ENCODE measurements at regions not wholly inside any gene's neighbourhood (a gene's known extent, or its start where the extent isn't known, plus 50 kb on each side); places are given as distances from the start of the nearest gene placed in this dataset.

- no peak for TF ChIP-seq ATOH8 (CRISPR knock-in tag; IDR thresholded peaks at IDR 0.05; ENCODE audit: low read depth)
- no peak for TF ChIP-seq ZFP36 (IDR thresholded peaks at IDR 0.05; ENCODE audit: borderline replicate concordance, partially characterized antibody)
- TF ChIP-seq TFCP2L1 (CRISPR knock-in tag; IDR thresholded peaks at IDR 0.05) = no peak
- no peak for FAIRE-seq
- no peak for ATAC-seq
These were observed 453.9 kb upstream of the PROK2 start for GRCh38 chr3:72238801-72239200.

GRCh38 chr3:72238010-72238691 is 453.2 kb upstream of the PROK2 start:
- ATAC-seq (no peak), DNase-seq (ENCODE audit: low read depth in 1 of 2, low spot score in 1 of 2) (no peak), FAIRE-seq (no peak)
- WGBS (ENCODE audit: missing lambda C conversion rate) = 40% methylated on average over 7 of the region's 7 CpGs
- ChIA-PET CTCF (interaction anchor here (0.9 kb wide), 1 partner anchor 83 kb away, joined by 3 read pairs; no protein-coding TSS in a partner anchor), POLR2A (no interaction called here)
- H3K4me2 ChIP-seq = no peak overlapping the region
- no peak overlapping the region for H3K4me3 ChIP-seq
- H3K27ac ChIP-seq = no peak overlapping the region
- H3K4me1 ChIP-seq = no peaks in the 10 kb centered on the region
- H3K9me3 ChIP-seq = no peaks in the 10 kb centered on the region
- TF ChIP-seq CBX2 (IDR thresholded peaks at IDR 0.05; ENCODE audit: borderline replicate concordance, low read depth) (no peak), JUNB (IDR thresholded peaks at IDR 0.05) (no peak), CEBPB (IDR thresholded peaks at IDR 0.05) (no peak), BHLHE40 (IDR thresholded peaks at IDR 0.05; ENCODE audit: low read depth, low read length) (no peak), TFCP2L1 (CRISPR knock-in tag; IDR thresholded peaks at IDR 0.05) (no peak), ZFP36 (IDR thresholded peaks at IDR 0.05; ENCODE audit: borderline replicate concordance, partially characterized antibody) (no peak), MAX (IDR thresholded peaks at IDR 0.05) (no peak), CHD2 (IDR thresholded peaks at IDR 0.05; ENCODE audit: low read length, partially characterized antibody) (no peak), ESRRA (IDR thresholded peaks at IDR 0.05; ENCODE audit: borderline replicate concordance, low read length) (no peak), RCOR1 (IDR thresholded peaks at IDR 0.05; ENCODE audit: low read depth, low read length) (no peak), SREBF2 (IDR thresholded peaks at IDR 0.05) (no peak)

More at GRCh38 chr3:72238801-72239200, 453.9 kb upstream of the PROK2 start:
- ChIA-PET CTCF (interaction anchor here (0.9 kb wide), 1 partner anchor 82 kb away, joined by 3 read pairs; no protein-coding TSS in a partner anchor), POLR2A (interaction anchor here (0.7 kb wide), 1 partner anchor 282 kb away, joined by 3 read pairs; no protein-coding TSS in a partner anchor)
- no peak overlapping the region for H3K4me2 ChIP-seq
- H3K4me1 ChIP-seq = no peaks in the 10 kb centered on the region
- no peaks in the 10 kb centered on the region for H3K9me3 ChIP-seq
- DNase-seq (ENCODE audit: low read depth in 1 of 2, low spot score in 1 of 2) = no peak
- H3K4me3 ChIP-seq = no peak overlapping the region
- no peak overlapping the region for H3K27ac ChIP-seq
- 10% methylated on average over 3 of the region's 3 CpGs for WGBS (ENCODE audit: missing lambda C conversion rate)

- POLR2A ChIA-PET = no interaction called here
- CTCF ChIA-PET = no interaction called here
- no peak for FAIRE-seq
These were observed 452.7 kb upstream of the PROK2 start for GRCh38 chr3:72237679-72238009.

GRCh38 chr3:72234391-72234790 is 449.4 kb upstream of the PROK2 start:
- ATAC-seq (0 out of 6 replicates have a peak, but pooled peaks of 1 of the 2 experiments have one; percentile 25), FAIRE-seq (no peak), DNase-seq (ENCODE audit: low read depth in 1 of 2, low spot score in 1 of 2) (no peak)
- POLR2A ChIA-PET = no interaction called here
- Histone ChIP-seq H3K4me2 (no peak overlapping the region), H3K27ac (no peak overlapping the region), H3K4me1 (no peaks in the 10 kb centered on the region), H3K9me3 (peaks cover 3% of the 10 kb centered on the region; the same call in 2 of the 3 replicates), H3K4me3 (no peak overlapping the region)
- CTCF ChIA-PET = no interaction called here
- WGBS (ENCODE audit: missing lambda C conversion rate) = 6% methylated on average over 4 of the region's 4 CpGs
- TF ChIP-seq FOSB (CRISPR knock-in tag; IDR thresholded peaks at IDR 0.05) (no peak), RCOR1 (IDR thresholded peaks at IDR 0.05; ENCODE audit: low read depth, low read length) (no peak), ATOH8 (CRISPR knock-in tag; IDR thresholded peaks at IDR 0.05; ENCODE audit: low read depth) (no peak), PBX3 (IDR thresholded peaks at IDR 0.05) (no peak), HMGXB4 (CRISPR knock-in tag; IDR thresholded peaks at IDR 0.05; ENCODE audit: borderline replicate concordance) (no peak), ZC3H11A (IDR thresholded peaks at IDR 0.05) (no peak), JUN (IDR thresholded peaks at IDR 0.05) (no peak), EHF (CRISPR knock-in tag; IDR thresholded peaks at IDR 0.05) (no peak), EP300 (IDR thresholded peaks at IDR 0.05) (no peak), SREBF2 (IDR thresholded peaks at IDR 0.05) (no peak), KDM1A (IDR thresholded peaks at IDR 0.05; ENCODE audit: low read depth) (no peak), NFE2L2 (conservative IDR thresholded peaks at IDR 0.05; ENCODE audit: low read length) (no peak), BHLHE40 (IDR thresholded peaks at IDR 0.05; ENCODE audit: low read depth, low read length) (no peak)

More at GRCh38 chr3:72237679-72238009, 452.7 kb upstream of the PROK2 start:
- ATAC-seq (no peak), DNase-seq (ENCODE audit: low read depth in 1 of 2, low spot score in 1 of 2) (no peak)
- Histone ChIP-seq H3K27ac (no peak overlapping the region), H3K9me3 (no peaks in the 10 kb centered on the region), H3K4me2 (no peak overlapping the region), H3K4me1 (no peaks in the 10 kb centered on the region), H3K4me3 (no peak overlapping the region)
- WGBS (ENCODE audit: missing lambda C conversion rate) = 5% methylated on average over 2 of the region's 2 CpGs
- no peak for TF ChIP-seq USF2 (IDR thresholded peaks at IDR 0.05)
- no peak for TF ChIP-seq KDM1A (IDR thresholded peaks at IDR 0.05; ENCODE audit: low read depth)
- TF ChIP-seq RARB (CRISPR knock-in tag; IDR thresholded peaks at IDR 0.05) = no peak
- no peak for TF ChIP-seq EP300 (IDR thresholded peaks at IDR 0.05)
- no peak for TF ChIP-seq NR3C1 (IDR thresholded peaks at IDR 0.05)
- no peak for TF ChIP-seq GATA3 (IDR thresholded peaks at IDR 0.05; ENCODE audit: borderline replicate concordance)
- no peak for TF ChIP-seq HOXB13 (CRISPR knock-in tag; IDR thresholded peaks at IDR 0.05; ENCODE audit: low read depth)
